NCI-H460 (cell line): ENCODE measurements at regions not wholly inside any gene's neighbourhood (a gene's known extent, or its start where the extent isn't known, plus 50 kb on each side); places are given as distances from the start of the nearest gene placed in this dataset.

Experiments used
- DNase-seq: peaks from one replicate; pipeline ENCODE4 v3.0.0-alpha.2; 2016; ENCODE audit warnings: low read depth; ENCODE audit errors: extremely low read depth

GRCh38 chr5:121292664-121293063 is 559.0 kb upstream of the FTMT start:
- DNase-seq = no peak

GRCh38 chr5:121296356-121296755 is 555.3 kb upstream of the FTMT start:
- DNase-seq = no peak

GRCh38 chr5:121299153-121299552 is 552.5 kb upstream of the FTMT start:
- DNase-seq = no peak

- DNase-seq = no peak
Observed at GRCh38 chr5:121304838-121305237, 546.8 kb upstream of the FTMT start.

GRCh38 chr5:121313886-121314285 is 537.8 kb upstream of the FTMT start:
- no peak for DNase-seq

- DNase-seq = peak; percentile 15
Observed at GRCh38 chr5:121315786-121316185, 535.9 kb upstream of the FTMT start.

- DNase-seq = no peak
Observed at GRCh38 chr5:121319292-121319691, 532.4 kb upstream of the FTMT start.

GRCh38 chr5:121325930-121326329 is 525.8 kb upstream of the FTMT start:
- DNase-seq = no peak

GRCh38 chr5:121350181-121350930 is 501.3 kb upstream of the FTMT start:
- DNase-seq = no peak

- peak; percentile 32 for DNase-seq
Observed at GRCh38 chr5:121366515-121366914, 485.2 kb upstream of the FTMT start.

- no peak for DNase-seq
Observed at GRCh38 chr5:121373371-121373770, 478.3 kb upstream of the FTMT start.

- DNase-seq = no peak
Observed at GRCh38 chr5:121377461-121377860, 474.2 kb upstream of the FTMT start.

GRCh38 chr5:121378046-121378445 is 473.6 kb upstream of the FTMT start:
- DNase-seq = no peak

- DNase-seq = no peak
Observed at GRCh38 chr5:121378559-121379359, 472.9 kb upstream of the FTMT start.

GRCh38 chr5:121380066-121380465 is 471.6 kb upstream of the FTMT start:
- no peak for DNase-seq

GRCh38 chr5:121384359-121384758 is 467.3 kb upstream of the FTMT start:
- DNase-seq = no peak

- no peak for DNase-seq
Observed at GRCh38 chr5:121386334-121386733, 465.3 kb upstream of the FTMT start.

- DNase-seq = no peak
Observed at GRCh38 chr5:121396716-121397115, 455.0 kb upstream of the FTMT start.

GRCh38 chr5:121399879-121400278 is 451.8 kb upstream of the FTMT start:
- DNase-seq = no peak

- no peak for DNase-seq
Observed at GRCh38 chr5:121408778-121409177, 442.9 kb upstream of the FTMT start.

GRCh38 chr5:121415270-121415669 is 436.4 kb upstream of the FTMT start:
- no peak for DNase-seq

- DNase-seq = no peak
Observed at GRCh38 chr5:121421646-121422045, 430.0 kb upstream of the FTMT start.
